ENCODE measurements at regions not wholly inside any gene's neighbourhood (a gene's known extent, or its start where the extent isn't known, plus 50 kb on each side); places are given as distances from the start of the nearest gene placed in this dataset.

GRCh38 chr11:116334596-116334995, 438.2 kb downstream of the BUD13 start:
- no peak for TF ChIP-seq NFIC (IDR thresholded peaks at IDR 0.05)
- TF ChIP-seq, protein P1, sequence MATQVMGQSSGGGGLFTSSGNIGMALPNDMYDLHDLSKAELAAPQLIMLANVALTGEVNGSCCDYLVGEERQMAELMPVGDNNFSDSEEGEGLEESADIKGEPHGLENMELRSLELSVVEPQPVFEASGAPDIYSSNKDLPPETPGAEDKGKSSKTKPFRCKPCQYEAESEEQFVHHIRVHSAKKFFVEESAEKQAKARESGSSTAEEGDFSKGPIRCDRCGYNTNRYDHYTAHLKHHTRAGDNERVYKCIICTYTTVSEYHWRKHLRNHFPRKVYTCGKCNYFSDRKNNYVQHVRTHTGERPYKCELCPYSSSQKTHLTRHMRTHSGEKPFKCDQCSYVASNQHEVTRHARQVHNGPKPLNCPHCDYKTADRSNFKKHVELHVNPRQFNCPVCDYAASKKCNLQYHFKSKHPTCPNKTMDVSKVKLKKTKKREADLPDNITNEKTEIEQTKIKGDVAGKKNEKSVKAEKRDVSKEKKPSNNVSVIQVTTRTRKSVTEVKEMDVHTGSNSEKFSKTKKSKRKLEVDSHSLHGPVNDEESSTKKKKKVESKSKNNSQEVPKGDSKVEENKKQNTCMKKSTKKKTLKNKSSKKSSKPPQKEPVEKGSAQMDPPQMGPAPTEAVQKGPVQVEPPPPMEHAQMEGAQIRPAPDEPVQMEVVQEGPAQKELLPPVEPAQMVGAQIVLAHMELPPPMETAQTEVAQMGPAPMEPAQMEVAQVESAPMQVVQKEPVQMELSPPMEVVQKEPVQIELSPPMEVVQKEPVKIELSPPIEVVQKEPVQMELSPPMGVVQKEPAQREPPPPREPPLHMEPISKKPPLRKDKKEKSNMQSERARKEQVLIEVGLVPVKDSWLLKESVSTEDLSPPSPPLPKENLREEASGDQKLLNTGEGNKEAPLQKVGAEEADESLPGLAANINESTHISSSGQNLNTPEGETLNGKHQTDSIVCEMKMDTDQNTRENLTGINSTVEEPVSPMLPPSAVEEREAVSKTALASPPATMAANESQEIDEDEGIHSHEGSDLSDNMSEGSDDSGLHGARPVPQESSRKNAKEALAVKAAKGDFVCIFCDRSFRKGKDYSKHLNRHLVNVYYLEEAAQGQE (IDR thresholded peaks at IDR 0.05; ENCODE audit: low read depth) = no peak
- TF ChIP-seq TAF1 (IDR thresholded peaks at IDR 0.05; ENCODE audit: low read depth) = no peak
- no peak for TF ChIP-seq EGR1 (IDR thresholded peaks at IDR 0.05)
- no peak for TF ChIP-seq TCF12 (IDR thresholded peaks at IDR 0.05; ENCODE audit: low read depth)
- no peak for TF ChIP-seq FOXM1 (IDR thresholded peaks at IDR 0.05; ENCODE audit: borderline replicate concordance, low read depth)
- TF ChIP-seq ZBTB7A (IDR thresholded peaks at IDR 0.05; ENCODE audit: low read depth) = no peak
- TF ChIP-seq CREB1 (IDR thresholded peaks at IDR 0.05; ENCODE audit: low read depth) = no peak
- no peak for TF ChIP-seq RAD21 (IDR thresholded peaks at IDR 0.05; ENCODE audit: low read depth)
- TF ChIP-seq USF1 (IDR thresholded peaks at IDR 0.05) = no peak
- TF ChIP-seq EP300 (IDR thresholded peaks at IDR 0.05; ENCODE audit: borderline replicate concordance) = no peak
- TF ChIP-seq TEAD4 (IDR thresholded peaks at IDR 0.05) = no peak
- no peak for TF ChIP-seq CEBPB (IDR thresholded peaks at IDR 0.05)
- TF ChIP-seq, protein P2, sequence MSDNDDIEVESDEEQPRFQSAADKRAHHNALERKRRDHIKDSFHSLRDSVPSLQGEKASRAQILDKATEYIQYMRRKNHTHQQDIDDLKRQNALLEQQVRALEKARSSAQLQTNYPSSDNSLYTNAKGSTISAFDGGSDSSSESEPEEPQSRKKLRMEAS (IDR thresholded peaks at IDR 0.05) = no peak

DNA sequence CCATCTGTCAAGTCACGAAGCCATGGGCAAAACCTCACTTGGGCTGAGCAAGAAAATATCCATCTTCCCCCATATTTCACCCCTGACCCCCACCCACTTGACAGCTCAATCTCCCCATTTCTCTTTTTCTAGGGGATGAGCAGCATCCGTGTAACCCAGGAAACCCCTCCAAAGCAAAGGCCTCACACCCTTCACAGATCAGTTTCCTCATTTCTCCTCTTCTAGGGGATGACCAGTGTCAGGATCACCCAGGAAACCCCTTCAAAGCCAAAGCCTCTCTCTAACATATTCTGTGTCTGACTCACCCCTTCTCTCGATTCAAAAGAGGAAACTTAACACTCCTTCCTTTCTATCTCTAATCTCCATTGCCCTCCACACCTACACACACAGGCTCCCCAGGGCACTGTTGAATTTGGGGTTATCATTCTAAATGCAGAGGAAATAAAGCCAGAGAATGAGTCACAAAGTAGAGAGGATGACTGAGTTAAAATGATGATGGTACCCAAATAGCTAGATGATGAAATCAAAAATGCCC, 439.7 kb downstream of the BUD13 start:
- TF ChIP-seq FOXM1 (IDR thresholded peaks at IDR 0.05; ENCODE audit: borderline replicate concordance, low read depth) (no peak), TAF1 (IDR thresholded peaks at IDR 0.05; ENCODE audit: low read depth) (no peak), YY1 (IDR thresholded peaks at IDR 0.05; ENCODE audit: low read depth) (no peak), TEAD4 (IDR thresholded peaks at IDR 0.05) (no peak), EP300 (IDR thresholded peaks at IDR 0.05; ENCODE audit: borderline replicate concordance) (no peak), USF1 (IDR thresholded peaks at IDR 0.05) (no peak), NFIC (IDR thresholded peaks at IDR 0.05) (no peak), TCF12 (IDR thresholded peaks at IDR 0.05; ENCODE audit: low read depth) (no peak), CEBPB (IDR thresholded peaks at IDR 0.05) (no peak), ZBTB7A (IDR thresholded peaks at IDR 0.05; ENCODE audit: low read depth) (no peak), RAD21 (IDR thresholded peaks at IDR 0.05; ENCODE audit: low read depth) (no peak), EGR1 (IDR thresholded peaks at IDR 0.05) (no peak), CREB1 (IDR thresholded peaks at IDR 0.05; ENCODE audit: low read depth) (no peak)
- TF ChIP-seq, protein P1 (IDR thresholded peaks at IDR 0.05; ENCODE audit: low read depth) = no peak
- TF ChIP-seq, protein P2 (IDR thresholded peaks at IDR 0.05) = no peak

GRCh38 chr11:116332391-116332790, 440.4 kb downstream of the BUD13 start:
- TF ChIP-seq TCF12 (IDR thresholded peaks at IDR 0.05; ENCODE audit: low read depth) (no peak), CEBPB (IDR thresholded peaks at IDR 0.05) (no peak), CREB1 (IDR thresholded peaks at IDR 0.05; ENCODE audit: low read depth) (no peak), USF1 (IDR thresholded peaks at IDR 0.05) (no peak), RAD21 (IDR thresholded peaks at IDR 0.05; ENCODE audit: low read depth) (no peak), FOXM1 (IDR thresholded peaks at IDR 0.05; ENCODE audit: borderline replicate concordance, low read depth) (no peak)

DNA sequence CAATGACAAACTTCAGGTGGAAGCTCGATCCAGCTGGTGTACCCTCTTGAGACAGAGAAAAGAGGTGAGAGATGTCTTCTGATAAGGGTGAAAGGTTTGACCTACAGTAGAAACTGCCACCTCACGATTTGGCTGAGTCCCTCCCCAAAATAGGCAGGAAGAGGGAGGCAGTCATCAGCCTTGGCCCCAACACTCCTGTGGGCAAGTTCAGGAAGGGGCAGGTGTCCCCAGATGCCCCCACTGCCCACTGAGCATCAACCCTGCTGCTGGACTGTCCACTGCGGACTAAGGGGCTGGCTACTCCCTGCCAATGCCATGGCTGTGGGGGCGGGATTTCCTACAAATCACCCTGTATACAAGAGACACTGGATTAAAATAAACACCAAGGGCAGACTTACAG, 441.4 kb downstream of the BUD13 start:
- TF ChIP-seq YY1 (IDR thresholded peaks at IDR 0.05; ENCODE audit: low read depth) (no peak), ZBTB7A (IDR thresholded peaks at IDR 0.05; ENCODE audit: low read depth) (no peak), RAD21 (IDR thresholded peaks at IDR 0.05; ENCODE audit: low read depth) (no peak), EGR1 (IDR thresholded peaks at IDR 0.05) (no peak), FOXM1 (IDR thresholded peaks at IDR 0.05; ENCODE audit: borderline replicate concordance, low read depth) (no peak), TAF1 (IDR thresholded peaks at IDR 0.05; ENCODE audit: low read depth) (no peak), TCF12 (IDR thresholded peaks at IDR 0.05; ENCODE audit: low read depth) (no peak), NFIC (IDR thresholded peaks at IDR 0.05) (no peak)
- TF ChIP-seq, protein P2 (IDR thresholded peaks at IDR 0.05) = no peak

DNA sequence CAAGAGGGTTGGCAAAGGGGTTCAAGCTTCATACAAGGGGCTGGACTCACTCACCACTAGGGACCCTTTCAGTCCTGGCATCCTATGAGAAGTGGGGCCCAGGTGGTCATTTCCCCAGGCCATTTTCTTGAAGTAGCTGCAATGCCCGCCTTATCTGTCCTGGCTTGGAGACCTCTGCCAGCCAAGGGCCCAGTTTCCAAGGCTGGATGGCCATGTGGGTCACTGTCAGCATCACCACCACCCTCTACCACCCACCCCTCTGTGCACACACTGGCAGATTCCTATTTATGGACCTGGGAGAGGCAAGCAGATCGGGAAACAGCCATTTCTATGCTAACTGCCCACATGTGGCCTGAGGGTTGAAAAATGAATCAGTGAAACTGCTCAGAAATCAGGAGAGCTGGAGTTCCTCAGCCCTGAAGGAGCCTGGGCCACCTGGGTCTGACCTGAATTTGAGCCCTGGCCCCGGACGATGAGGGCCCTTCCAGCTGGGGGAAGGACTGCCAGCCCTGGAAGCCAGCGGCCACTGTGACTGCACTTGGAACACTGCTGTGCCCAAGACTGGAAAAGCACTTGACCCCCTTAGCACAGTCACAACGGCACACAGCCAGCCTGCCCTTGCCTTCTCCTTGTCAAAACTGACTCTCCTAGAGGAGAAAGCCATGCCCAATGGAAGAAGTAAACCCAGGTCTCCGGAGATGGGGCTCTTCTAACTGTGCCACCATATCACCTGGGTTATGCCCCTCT, 442.2 kb downstream of the BUD13 start:
- TF ChIP-seq USF1 (IDR thresholded peaks at IDR 0.05) (no peak), ZBTB7A (IDR thresholded peaks at IDR 0.05; ENCODE audit: low read depth) (no peak), TEAD4 (IDR thresholded peaks at IDR 0.05) (no peak), CEBPB (IDR thresholded peaks at IDR 0.05) (no peak), TCF12 (IDR thresholded peaks at IDR 0.05; ENCODE audit: low read depth) (no peak), EGR1 (IDR thresholded peaks at IDR 0.05) (no peak), NFIC (IDR thresholded peaks at IDR 0.05) (no peak), CREB1 (IDR thresholded peaks at IDR 0.05; ENCODE audit: low read depth) (no peak), EP300 (IDR thresholded peaks at IDR 0.05; ENCODE audit: borderline replicate concordance) (no peak), YY1 (IDR thresholded peaks at IDR 0.05; ENCODE audit: low read depth) (no peak), FOXM1 (IDR thresholded peaks at IDR 0.05; ENCODE audit: borderline replicate concordance, low read depth) (no peak), RAD21 (IDR thresholded peaks at IDR 0.05; ENCODE audit: low read depth) (no peak), TAF1 (IDR thresholded peaks at IDR 0.05; ENCODE audit: low read depth) (no peak)
- TF ChIP-seq, protein P2 (IDR thresholded peaks at IDR 0.05) = no peak
- TF ChIP-seq, protein P1 (IDR thresholded peaks at IDR 0.05; ENCODE audit: low read depth) = no peak

All from Ishikawa (cell line).